Neural cell (in vitro differentiated cells): ENCODE measurements at regions not wholly inside any gene's neighbourhood (a gene's known extent, or its start where the extent isn't known, plus 50 kb on each side); places are given as distances from the start of the nearest gene placed in this dataset.

ENCODE experiments used
- H2AFZ ChIP-seq: fragments of 200-600, 300-800 bp; sonication (generic), shearing (Covaris generic); 2 replicates; pipeline ENCODE4 v1.6.0; 2014; ENCODE audit warnings: low read depth, mild to moderate bottlenecking, antibody characterized with exemption, low read length, moderate library complexity
- H3F3A ChIP-seq: fragments of 200-600 bp; shearing (Covaris generic); 2 replicates; pipeline ENCODE4 v1.6.1; 2016; ENCODE audit warnings: mild to moderate bottlenecking, moderate library complexity, mixed read lengths, antibody characterized with exemption, low read length; ENCODE audit not compliant: insufficient read depth, poor library complexity, severe bottlenecking
- H3K27ac ChIP-seq: fragments of 200-600, 300-800 bp; sonication (generic), shearing (Covaris generic); 2 replicates; pipeline ENCODE4 v1.5.1; 2014; ENCODE audit warnings: mild to moderate bottlenecking, low read length, moderate library complexity
- H3K27me3 ChIP-seq: fragments of 300-800, 200-600 bp; sonication (generic), shearing (Covaris generic); 2 replicates; pipeline ENCODE4 v1.6.0; 2014; ENCODE audit warnings: mild to moderate bottlenecking, low read depth, low read length, moderate library complexity; ENCODE audit not compliant: insufficient read depth
- H3K36me3 ChIP-seq: fragments of 300-800, 200-600 bp; sonication (generic), shearing (Covaris generic); 2 replicates; pipeline ENCODE4 v1.5.1; 2014; ENCODE audit warnings: mild to moderate bottlenecking, antibody characterized with exemption, low read length, moderate library complexity; ENCODE audit not compliant: insufficient read depth
- H3K4me2 ChIP-seq: fragments of 300-800, 200-600 bp; sonication (generic), shearing (Covaris generic); 2 replicates; pipeline ENCODE4 v1.6.0; 2014; ENCODE audit warnings: mild to moderate bottlenecking, low read length
- H3K4me3 ChIP-seq: fragments of 300-800, 200-600 bp; sonication (generic), shearing (Covaris generic); 2 replicates; pipeline ENCODE4 v1.5.1; 2014; ENCODE audit warnings: mild to moderate bottlenecking, low read length, moderate library complexity
- H3K79me2 ChIP-seq: fragments of 200-600 bp; shearing (Covaris generic); replicated peaks from 2 replicates; pipeline ENCODE4 v1.6.0; 2014; ENCODE audit warnings: mild to moderate bottlenecking, low read length, moderate library complexity; ENCODE audit not compliant: insufficient read depth
- H3K9ac ChIP-seq: fragments of 300-800, 200-600 bp; sonication (generic), shearing (Covaris generic); 2 replicates; pipeline ENCODE4 v1.6.1; 2016; ENCODE audit warnings: mild to moderate bottlenecking, low read length, mixed read lengths
- H3K9me2 ChIP-seq: fragments of 200-600 bp; shearing (Covaris generic); 2 replicates; pipeline ENCODE4 v1.6.1; 2016; ENCODE audit warnings: mild to moderate bottlenecking, low read length, mixed read lengths; ENCODE audit not compliant: insufficient read depth
- H3K9me3 ChIP-seq: fragments of 200-600, 300-800 bp; sonication (generic), shearing (Covaris generic); 2 replicates; pipeline ENCODE4 v1.6.1; 2016; ENCODE audit warnings: mild to moderate bottlenecking, mixed run types, low read length, moderate library complexity, mixed read lengths
- H4K20me1 ChIP-seq: fragments of 200-600 bp; shearing (Covaris generic); 2 replicates; pipeline ENCODE4 v1.6.1; 2016; ENCODE audit warnings: mild to moderate bottlenecking, mixed run types; ENCODE audit not compliant: insufficient read depth
- CTCF ChIP-seq: fragments of 450-650 bp; IDR thresholded peaks from 2 replicates; pipeline ENCODE4 v1.5.1; 2014; ENCODE audit warnings: antibody characterized with exemption, mild to moderate bottlenecking, moderate library complexity; ENCODE audit not compliant: poor library complexity, severe bottlenecking
- EP300 ChIP-seq: fragments of 450-650 bp; conservative IDR thresholded peaks from 2 replicates; pipeline ENCODE4 v1.6.1; 2014; ENCODE audit warnings: antibody characterized with exemption, mild to moderate bottlenecking, moderate library complexity; ENCODE audit not compliant: poor library complexity, severe bottlenecking
- EZH2 ChIP-seq: fragments of 200-600, 300-800 bp; shearing (Covaris generic), sonication (generic); IDR thresholded peaks from 2 replicates; pipeline ENCODE4 v1.6.1; 2014; ENCODE audit warnings: antibody characterized with exemption, low read length, borderline replicate concordance, mild to moderate bottlenecking; ENCODE audit not compliant: insufficient read depth, poor library complexity, severe bottlenecking
- MXI1 ChIP-seq: fragments of 450-650 bp; conservative IDR thresholded peaks from 2 replicates; pipeline ENCODE4 v1.6.1; 2014; ENCODE audit warnings: antibody characterized with exemption, mild to moderate bottlenecking; ENCODE audit not compliant: poor library complexity, severe bottlenecking
- POLR2AphosphoS5 ChIP-seq: IDR thresholded peaks from 2 replicates; pipeline ENCODE4 v1.6.1; 2012
- RAD21 ChIP-seq: fragments of 450-650 bp; conservative IDR thresholded peaks from 2 replicates; pipeline ENCODE4 v1.6.1; 2014; ENCODE audit warnings: antibody characterized with exemption, mild to moderate bottlenecking, moderate library complexity
- REST ChIP-seq: IDR thresholded peaks from 2 replicates; pipeline ENCODE4 v1.6.1; 2012; ENCODE audit warnings: borderline replicate concordance
- SMC3 ChIP-seq: fragments of 450-650 bp; conservative IDR thresholded peaks from 2 replicates; pipeline ENCODE4 v1.6.1; 2014; ENCODE audit warnings: antibody characterized with exemption, mild to moderate bottlenecking, moderate library complexity; ENCODE audit not compliant: poor library complexity
- TAF1 ChIP-seq: IDR thresholded peaks from 2 replicates; pipeline ENCODE4 v1.6.1; 2012; ENCODE audit warnings: low read depth

GRCh38 chr6:85394853-85395538, 54.9 kb upstream of the NT5E start:
- Histone ChIP-seq H3K36me3 (no peaks in the 10 kb centered on the region), H3K27me3 (no peaks in the 10 kb centered on the region), H3K9ac (no peak overlapping the region), H4K20me1 (no peaks in the 10 kb centered on the region), H3K4me2 (no peak overlapping the region), H3K9me2 (no peaks in the 10 kb centered on the region), H3K9me3 (no peaks in the 10 kb centered on the region), H3F3A (no peaks in the 10 kb centered on the region), H2AFZ (no peak overlapping the region), H3K27ac (no peak overlapping the region), H3K4me3 (no peak overlapping the region), H3K79me2 (no peaks in the 10 kb centered on the region)
- TF ChIP-seq REST (no peak), CTCF (no peak), TAF1 (no peak), POLR2AphosphoS5 (no peak), MXI1 (no peak), EP300 (no peak), SMC3 (no peak), EZH2 (no peak)

- no peaks in the 10 kb centered on the region for H3K9me3 ChIP-seq
- TF ChIP-seq EZH2 (no peak), MXI1 (no peak), SMC3 (no peak), EP300 (no peak), RAD21 (no peak), REST (no peak), CTCF (no peak), TAF1 (no peak), POLR2AphosphoS5 (no peak)
- no peak overlapping the region for H3K4me3 ChIP-seq
- H3K4me2 ChIP-seq: no peak overlapping the region
- no peaks in the 10 kb centered on the region for H4K20me1 ChIP-seq
- no peak overlapping the region for H3K9ac ChIP-seq
- H3K27me3 ChIP-seq: no peaks in the 10 kb centered on the region
- no peaks in the 10 kb centered on the region for H3F3A ChIP-seq
- no peaks in the 10 kb centered on the region for H3K9me2 ChIP-seq
- no peaks in the 10 kb centered on the region for H3K79me2 ChIP-seq
- H2AFZ ChIP-seq: no peak overlapping the region
- H3K36me3 ChIP-seq: no peaks in the 10 kb centered on the region
- no peak overlapping the region for H3K27ac ChIP-seq
These were observed 55.7 kb upstream of the NT5E start for GRCh38 chr6:85394199-85394598.
